Fibroblast of villous mesenchyme (primary cell): ENCODE measurements at regions not wholly inside any gene's neighbourhood (a gene's known extent, or its start where the extent isn't known, plus 50 kb on each side); places are given as distances from the start of the nearest gene placed in this dataset.

Experiments used
- DNase-seq: peaks from one replicate; pipeline ENCODE4 v3.0.0-alpha.2; 2010; ENCODE audit warnings: low read depth
- H3K4me3 ChIP-seq: 2 replicates; pipeline ENCODE4 v1.5.1; 2011; ENCODE audit warnings: low read depth, mild to moderate bottlenecking, low read length
- CTCF ChIP-seq: IDR thresholded peaks from 2 replicates; pipeline ENCODE4 v1.5.1; 2012; ENCODE audit warnings: low read depth, mild to moderate bottlenecking, low read length; ENCODE audit not compliant: insufficient read depth

- no peak overlapping the region for H3K4me3 ChIP-seq
- TF ChIP-seq CTCF, result no peak
- no peak for DNase-seq
These were observed 692.4 kb downstream of the CPS1 start for GRCh38 chr2:211248841-211249240.

- H3K4me3 ChIP-seq, result no peak overlapping the region
- no peak for TF ChIP-seq CTCF
- DNase-seq, result no peak
These were observed 694.6 kb downstream of the CPS1 start for GRCh38 chr2:211251016-211251415.

DNA sequence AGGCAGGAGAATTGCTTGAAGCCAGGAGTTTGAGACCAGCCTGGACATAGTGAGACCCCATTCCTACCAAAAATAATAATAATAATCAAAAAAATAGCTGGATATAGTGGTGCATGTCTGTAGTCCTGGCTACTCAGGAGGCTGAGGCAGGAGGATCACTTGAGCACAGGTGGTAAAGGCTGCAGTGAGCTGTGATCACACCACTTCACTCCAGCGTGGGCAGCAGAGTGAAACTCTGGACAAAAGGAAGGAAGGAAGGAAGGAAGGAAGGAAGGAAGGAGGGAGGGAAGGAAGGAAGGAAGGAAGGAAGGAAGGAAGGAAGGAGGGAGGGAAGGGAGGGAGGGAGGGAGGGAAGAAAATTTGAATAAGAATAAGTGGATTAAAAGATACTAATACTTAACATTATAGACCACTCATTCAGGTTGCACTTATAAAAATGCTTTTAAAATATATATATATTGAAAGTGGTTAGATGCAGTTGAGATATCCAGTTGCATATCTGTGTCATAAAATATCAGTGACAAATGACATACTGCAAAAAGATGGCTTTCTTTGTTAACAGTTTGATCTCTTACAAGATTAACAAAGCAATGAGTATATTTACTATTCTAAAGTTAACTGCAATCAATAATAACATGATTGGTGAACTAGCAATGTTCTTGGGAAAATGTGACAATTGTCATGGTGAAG, 702.4 kb downstream of the CPS1 start:
- no peak for TF ChIP-seq CTCF
- no peak for DNase-seq
- H3K4me3 ChIP-seq, result no peak overlapping the region

DNA sequence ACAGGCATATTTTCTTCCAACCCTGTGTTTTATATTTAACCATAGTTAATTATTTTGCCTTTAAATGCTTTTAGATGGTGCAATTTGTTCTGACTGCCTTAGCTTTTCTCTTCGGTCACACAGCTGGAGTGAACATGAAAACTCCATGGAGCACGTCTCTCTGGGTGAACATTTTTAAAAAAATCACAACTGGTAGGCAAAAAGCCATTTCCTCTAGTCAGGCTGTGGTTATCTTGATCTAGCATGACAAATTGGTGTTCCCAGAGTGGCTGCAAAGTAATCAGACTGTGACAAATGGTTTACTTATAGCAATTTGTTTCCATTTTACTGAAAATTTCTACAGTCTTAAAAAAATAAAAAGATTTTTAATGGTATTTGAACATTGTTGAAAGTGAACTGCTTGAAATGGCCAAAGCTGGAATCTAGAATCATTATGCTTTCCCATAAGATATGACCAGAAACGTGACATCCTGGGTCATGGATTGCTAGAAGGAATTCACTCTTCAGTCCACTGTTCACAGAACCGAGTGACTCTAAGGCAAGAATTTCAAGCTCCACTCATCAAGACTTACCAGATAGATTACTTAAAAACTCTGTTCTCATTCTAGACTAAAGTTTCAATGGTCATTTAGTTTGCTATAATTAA, 703.6 kb downstream of the CPS1 start:
- TF ChIP-seq CTCF, result no peak
- no peak overlapping the region for H3K4me3 ChIP-seq
- DNase-seq, result no peak

- DNase-seq, result no peak
- no peak overlapping the region for H3K4me3 ChIP-seq
- no peak for TF ChIP-seq CTCF
These were observed 713.9 kb downstream of the CPS1 start for GRCh38 chr2:211270257-211270656.

DNA sequence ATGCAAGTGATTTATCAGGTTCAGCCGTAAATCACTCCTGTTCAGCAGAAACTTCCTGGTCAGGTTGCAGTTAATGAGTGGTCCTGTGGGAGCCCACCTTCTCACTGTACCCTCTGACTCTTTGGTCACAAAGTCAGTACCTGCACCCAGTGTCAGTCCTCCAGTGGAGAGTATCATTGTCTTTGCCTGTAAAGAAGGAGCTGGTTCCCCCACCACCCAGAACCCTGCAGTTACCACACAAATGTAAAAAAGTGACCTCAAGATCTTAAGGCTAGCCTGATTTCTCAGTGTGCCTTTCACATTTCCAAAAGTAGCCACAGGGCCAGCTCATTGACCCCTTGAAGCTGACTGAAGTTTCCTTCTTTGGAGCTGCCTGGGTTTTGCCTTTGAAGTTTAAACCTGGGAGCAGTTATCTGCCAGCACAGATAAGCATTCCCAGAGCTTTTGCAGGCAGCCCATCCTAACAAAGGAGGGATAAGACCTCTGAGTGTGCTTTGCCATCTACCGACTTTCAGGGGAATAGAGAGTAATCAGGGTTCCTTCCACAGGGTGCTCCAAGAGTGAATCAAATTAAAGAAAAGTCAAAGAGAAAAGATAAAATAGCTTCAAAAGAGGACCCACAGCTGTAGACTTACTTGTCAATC, 725.2 kb downstream of the CPS1 start:
- no peak overlapping the region for H3K4me3 ChIP-seq
- no peak for DNase-seq
- TF ChIP-seq CTCF, result no peak
